ENCODE measurements at regions not wholly inside any gene's neighbourhood (a gene's known extent, or its start where the extent isn't known, plus 50 kb on each side); places are given as distances from the start of the nearest gene placed in this dataset.

DNA sequence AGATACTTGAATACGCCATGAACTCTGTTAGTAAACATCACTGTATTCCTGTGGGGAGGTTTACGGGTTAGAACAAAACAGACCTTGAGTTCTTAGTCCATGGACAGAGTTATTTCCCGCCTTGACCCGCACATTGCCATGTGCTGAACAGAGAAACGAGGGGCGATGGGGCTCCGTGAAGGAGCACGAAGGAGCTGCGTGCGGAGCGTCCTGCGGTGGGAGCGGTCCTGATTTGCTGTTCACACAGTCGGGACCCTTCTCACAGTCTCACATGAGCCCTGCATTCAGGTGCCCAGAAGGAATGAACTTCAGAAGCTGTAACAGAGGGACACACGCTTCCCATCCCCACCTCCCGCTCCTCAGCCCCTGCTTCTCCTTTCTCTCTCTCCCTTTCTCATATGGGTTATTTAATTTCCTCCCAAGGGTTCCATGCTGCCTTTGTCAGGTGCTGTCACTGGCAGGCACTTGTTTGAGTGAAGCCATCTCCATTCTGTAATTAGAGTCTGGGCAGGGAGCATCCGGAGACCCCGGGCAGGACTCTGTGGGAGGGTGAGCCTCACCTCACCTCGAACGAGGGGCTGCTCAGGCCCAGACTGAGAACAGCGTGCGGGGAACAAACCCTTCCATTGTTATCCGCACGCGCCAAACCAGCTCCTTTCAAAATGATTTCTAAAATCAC lies 76.9 kb downstream of the TEX29 start (continued):
- TF ChIP-seq, protein P1, sequence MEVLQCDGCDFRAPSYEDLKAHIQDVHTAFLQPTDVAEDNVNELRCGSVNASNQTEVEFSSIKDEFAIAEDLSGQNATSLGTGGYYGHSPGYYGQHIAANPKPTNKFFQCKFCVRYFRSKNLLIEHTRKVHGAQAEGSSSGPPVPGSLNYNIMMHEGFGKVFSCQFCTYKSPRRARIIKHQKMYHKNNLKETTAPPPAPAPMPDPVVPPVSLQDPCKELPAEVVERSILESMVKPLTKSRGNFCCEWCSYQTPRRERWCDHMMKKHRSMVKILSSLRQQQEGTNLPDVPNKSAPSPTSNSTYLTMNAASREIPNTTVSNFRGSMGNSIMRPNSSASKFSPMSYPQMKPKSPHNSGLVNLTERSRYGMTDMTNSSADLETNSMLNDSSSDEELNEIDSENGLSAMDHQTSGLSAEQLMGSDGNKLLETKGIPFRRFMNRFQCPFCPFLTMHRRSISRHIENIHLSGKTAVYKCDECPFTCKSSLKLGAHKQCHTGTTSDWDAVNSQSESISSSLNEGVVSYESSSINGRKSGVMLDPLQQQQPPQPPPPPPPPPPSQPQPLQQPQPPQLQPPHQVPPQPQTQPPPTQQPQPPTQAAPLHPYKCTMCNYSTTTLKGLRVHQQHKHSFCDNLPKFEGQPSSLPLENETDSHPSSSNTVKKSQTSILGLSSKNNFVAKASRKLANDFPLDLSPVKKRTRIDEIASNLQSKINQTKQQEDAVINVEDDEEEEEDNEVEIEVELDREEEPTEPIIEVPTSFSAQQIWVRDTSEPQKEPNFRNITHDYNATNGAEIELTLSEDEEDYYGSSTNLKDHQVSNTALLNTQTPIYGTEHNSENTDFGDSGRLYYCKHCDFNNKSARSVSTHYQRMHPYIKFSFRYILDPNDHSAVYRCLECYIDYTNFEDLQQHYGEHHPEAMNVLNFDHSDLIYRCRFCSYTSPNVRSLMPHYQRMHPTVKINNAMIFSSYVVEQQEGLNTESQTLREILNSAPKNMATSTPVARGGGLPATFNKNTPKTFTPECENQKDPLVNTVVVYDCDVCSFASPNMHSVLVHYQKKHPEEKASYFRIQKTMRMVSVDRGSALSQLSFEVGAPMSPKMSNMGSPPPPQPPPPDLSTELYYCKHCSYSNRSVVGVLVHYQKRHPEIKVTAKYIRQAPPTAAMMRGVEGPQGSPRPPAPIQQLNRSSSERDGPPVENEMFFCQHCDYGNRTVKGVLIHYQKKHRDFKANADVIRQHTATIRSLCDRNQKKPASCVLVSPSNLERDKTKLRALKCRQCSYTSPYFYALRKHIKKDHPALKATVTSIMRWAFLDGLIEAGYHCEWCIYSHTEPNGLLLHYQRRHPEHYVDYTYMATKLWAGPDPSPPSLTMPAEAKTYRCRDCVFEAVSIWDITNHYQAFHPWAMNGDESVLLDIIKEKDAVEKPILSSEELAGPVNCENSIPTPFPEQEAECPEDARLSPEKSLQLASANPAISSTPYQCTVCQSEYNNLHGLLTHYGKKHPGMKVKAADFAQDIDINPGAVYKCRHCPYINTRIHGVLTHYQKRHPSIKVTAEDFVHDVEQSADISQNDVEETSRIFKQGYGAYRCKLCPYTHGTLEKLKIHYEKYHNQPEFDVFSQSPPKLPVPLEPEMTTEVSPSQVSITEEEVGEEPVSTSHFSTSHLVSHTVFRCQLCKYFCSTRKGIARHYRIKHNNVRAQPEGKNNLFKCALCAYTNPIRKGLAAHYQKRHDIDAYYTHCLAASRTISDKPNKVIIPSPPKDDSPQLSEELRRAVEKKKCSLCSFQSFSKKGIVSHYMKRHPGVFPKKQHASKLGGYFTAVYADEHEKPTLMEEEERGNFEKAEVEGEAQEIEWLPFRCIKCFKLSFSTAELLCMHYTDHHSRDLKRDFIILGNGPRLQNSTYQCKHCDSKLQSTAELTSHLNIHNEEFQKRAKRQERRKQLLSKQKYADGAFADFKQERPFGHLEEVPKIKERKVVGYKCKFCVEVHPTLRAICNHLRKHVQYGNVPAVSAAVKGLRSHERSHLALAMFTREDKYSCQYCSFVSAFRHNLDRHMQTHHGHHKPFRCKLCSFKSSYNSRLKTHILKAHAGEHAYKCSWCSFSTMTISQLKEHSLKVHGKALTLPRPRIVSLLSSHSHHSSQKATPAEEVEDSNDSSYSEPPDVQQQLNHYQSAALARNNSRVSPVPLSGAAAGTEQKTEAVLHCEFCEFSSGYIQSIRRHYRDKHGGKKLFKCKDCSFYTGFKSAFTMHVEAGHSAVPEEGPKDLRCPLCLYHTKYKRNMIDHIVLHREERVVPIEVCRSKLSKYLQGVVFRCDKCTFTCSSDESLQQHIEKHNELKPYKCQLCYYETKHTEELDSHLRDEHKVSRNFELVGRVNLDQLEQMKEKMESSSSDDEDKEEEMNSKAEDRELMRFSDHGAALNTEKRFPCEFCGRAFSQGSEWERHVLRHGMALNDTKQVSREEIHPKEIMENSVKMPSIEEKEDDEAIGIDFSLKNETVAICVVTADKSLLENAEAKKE (CRISPR knock-in tag; IDR thresholded peaks at IDR 0.05) = no peak
- TF ChIP-seq EZH2 (IDR thresholded peaks at IDR 0.05; ENCODE audit: low read depth, unreplicated experiment) (no peak), JUNB (IDR thresholded peaks at IDR 0.05; ENCODE audit: unreplicated experiment) (no peak), NANOG (IDR thresholded peaks at IDR 0.05; ENCODE audit: borderline replicate concordance) (no peak), ZNF114 (CRISPR knock-in tag; IDR thresholded peaks at IDR 0.05) (no peak), CREB1 (CRISPR knock-in tag; IDR thresholded peaks at IDR 0.05; ENCODE audit: low read depth) (no peak)
- TF ChIP-seq, protein P2, sequence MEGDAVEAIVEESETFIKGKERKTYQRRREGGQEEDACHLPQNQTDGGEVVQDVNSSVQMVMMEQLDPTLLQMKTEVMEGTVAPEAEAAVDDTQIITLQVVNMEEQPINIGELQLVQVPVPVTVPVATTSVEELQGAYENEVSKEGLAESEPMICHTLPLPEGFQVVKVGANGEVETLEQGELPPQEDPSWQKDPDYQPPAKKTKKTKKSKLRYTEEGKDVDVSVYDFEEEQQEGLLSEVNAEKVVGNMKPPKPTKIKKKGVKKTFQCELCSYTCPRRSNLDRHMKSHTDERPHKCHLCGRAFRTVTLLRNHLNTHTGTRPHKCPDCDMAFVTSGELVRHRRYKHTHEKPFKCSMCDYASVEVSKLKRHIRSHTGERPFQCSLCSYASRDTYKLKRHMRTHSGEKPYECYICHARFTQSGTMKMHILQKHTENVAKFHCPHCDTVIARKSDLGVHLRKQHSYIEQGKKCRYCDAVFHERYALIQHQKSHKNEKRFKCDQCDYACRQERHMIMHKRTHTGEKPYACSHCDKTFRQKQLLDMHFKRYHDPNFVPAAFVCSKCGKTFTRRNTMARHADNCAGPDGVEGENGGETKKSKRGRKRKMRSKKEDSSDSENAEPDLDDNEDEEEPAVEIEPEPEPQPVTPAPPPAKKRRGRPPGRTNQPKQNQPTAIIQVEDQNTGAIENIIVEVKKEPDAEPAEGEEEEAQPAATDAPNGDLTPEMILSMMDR (conservative IDR thresholded peaks at IDR 0.05; ENCODE audit: low read depth in 2 of 2) = no peak

DNA sequence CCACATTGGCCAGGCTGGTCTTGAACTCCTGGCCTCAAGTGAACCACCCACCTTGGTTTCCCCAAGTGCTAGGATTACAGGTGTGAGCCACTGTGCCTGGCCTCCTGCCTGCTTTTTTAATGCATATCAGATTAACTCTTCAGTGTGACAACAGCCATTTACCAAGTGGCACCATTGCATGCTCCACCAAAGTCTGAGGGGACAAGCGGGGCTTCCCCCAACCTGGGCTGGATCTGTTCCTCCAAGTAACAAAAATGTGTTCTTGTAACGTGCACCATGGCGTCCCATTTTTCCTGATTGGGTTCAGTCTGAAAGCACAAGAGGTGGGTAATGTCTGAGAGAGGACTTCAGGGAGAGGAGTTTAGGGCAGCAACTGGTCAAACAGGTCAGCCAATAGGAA lies 77.8 kb downstream of the TEX29 start:
- Mint-ChIP-seq H3K27ac (no peak overlapping the region), H3K9me3 (peaks cover 9% of the 10 kb centered on the region; the same call in 2 of the 3 replicates), H3K27me3 (ENCODE audit: insufficient read depth, low read depth, poor library complexity) (peaks cover 11% of the 10 kb centered on the region), H3K4me3 (no peak overlapping the region), H3K36me3 (ENCODE audit: low read depth) (no peaks in the 10 kb centered on the region; the same call in 2 of the 3 replicates), H3K4me1 (no peaks in the 10 kb centered on the region)
- no peak for TF ChIP-seq JUNB (IDR thresholded peaks at IDR 0.05; ENCODE audit: unreplicated experiment)
- TF ChIP-seq, protein P3, sequence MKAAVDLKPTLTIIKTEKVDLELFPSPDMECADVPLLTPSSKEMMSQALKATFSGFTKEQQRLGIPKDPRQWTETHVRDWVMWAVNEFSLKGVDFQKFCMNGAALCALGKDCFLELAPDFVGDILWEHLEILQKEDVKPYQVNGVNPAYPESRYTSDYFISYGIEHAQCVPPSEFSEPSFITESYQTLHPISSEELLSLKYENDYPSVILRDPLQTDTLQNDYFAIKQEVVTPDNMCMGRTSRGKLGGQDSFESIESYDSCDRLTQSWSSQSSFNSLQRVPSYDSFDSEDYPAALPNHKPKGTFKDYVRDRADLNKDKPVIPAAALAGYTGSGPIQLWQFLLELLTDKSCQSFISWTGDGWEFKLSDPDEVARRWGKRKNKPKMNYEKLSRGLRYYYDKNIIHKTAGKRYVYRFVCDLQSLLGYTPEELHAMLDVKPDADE (IDR thresholded peaks at IDR 0.05) = no peak
- H4K20me1 ChIP-seq (replicated peaks; ENCODE audit: insufficient read depth) = no peaks in the 10 kb centered on the region
- no peak overlapping the region for H3K27ac ChIP-seq (ENCODE audit: low read depth)
- DNase-seq (ENCODE audit: low spot score) = no peak
- H2AFZ ChIP-seq = no peak overlapping the region
- no peak overlapping the region for H3K4me3 ChIP-seq
- H3K36me3 ChIP-seq (ENCODE audit: insufficient read depth) = no peaks in the 10 kb centered on the region
- H3K79me2 ChIP-seq (replicated peaks; ENCODE audit: insufficient read depth) = no peaks in the 10 kb centered on the region
- ATAC-seq = no peak
- no peaks in the 10 kb centered on the region for H3K9me2 ChIP-seq (ENCODE audit: insufficient read depth)
- no peaks in the 10 kb centered on the region for H3K27me3 ChIP-seq (ENCODE audit: insufficient read depth)
- no peaks in the 10 kb centered on the region for H3F3A ChIP-seq (replicated peaks; ENCODE audit: low read depth)
- H3K4me1 ChIP-seq (ENCODE audit: insufficient read depth) = no peaks in the 10 kb centered on the region
- no peak overlapping the region for H3K4me2 ChIP-seq

Measured in GM23338 (cell line).